ENCODE measurements at regions not wholly inside any gene's neighbourhood (a gene's known extent, or its start where the extent isn't known, plus 50 kb on each side); places are given as distances from the start of the nearest gene placed in this dataset.

GRCh38 chr1:239322369-239322768 is 64.0 kb upstream of the CHRM3 start:
- DNase-seq (ENCODE audit: low read depth), result no peak
- H3K27me3 ChIP-seq (ENCODE audit: control insufficient read depth, insufficient read depth, low read length), result no peaks in the 10 kb centered on the region
- no peak for FAIRE-seq

GRCh38 chr1:239321877-239322276 is 64.5 kb upstream of the CHRM3 start:
- TF ChIP-seq CTCF (IDR thresholded peaks at IDR 0.05; ENCODE audit: insufficient read depth, low read length, severe bottlenecking), result no peak
- Histone ChIP-seq H3K36me3 (ENCODE audit: control insufficient read depth, insufficient read depth, low read length) (no peaks in the 10 kb centered on the region), H3K4me3 (ENCODE audit: low read depth, low read length) (no peak overlapping the region), H3K27me3 (ENCODE audit: control insufficient read depth, insufficient read depth, low read length) (no peaks in the 10 kb centered on the region)
- no peak for FAIRE-seq
- DNase-seq (ENCODE audit: low read depth), result no peak

More at GRCh38 chr1:239322369-239322768, 64.0 kb upstream of the CHRM3 start:
- Histone ChIP-seq H3K36me3 (ENCODE audit: control insufficient read depth, insufficient read depth, low read length) (no peaks in the 10 kb centered on the region), H3K4me3 (ENCODE audit: low read depth, low read length) (no peak overlapping the region)
- TF ChIP-seq CTCF (IDR thresholded peaks at IDR 0.05; ENCODE audit: insufficient read depth, low read length, severe bottlenecking), result no peak

GRCh38 chr1:239317948-239318347 is 68.4 kb upstream of the CHRM3 start:
- DNase-seq (ENCODE audit: low read depth) (no peak), FAIRE-seq (no peak)
- Histone ChIP-seq H3K27me3 (ENCODE audit: control insufficient read depth, insufficient read depth, low read length) (no peaks in the 10 kb centered on the region), H3K36me3 (ENCODE audit: control insufficient read depth, insufficient read depth, low read length) (no peaks in the 10 kb centered on the region), H3K4me3 (ENCODE audit: low read depth, low read length) (no peak overlapping the region)
- no peak for TF ChIP-seq CTCF (IDR thresholded peaks at IDR 0.05; ENCODE audit: insufficient read depth, low read length, severe bottlenecking)

- FAIRE-seq, result no peak
Measured at GRCh38 chr1:239315631-239316217, 70.6 kb upstream of the CHRM3 start.

GRCh38 chr1:239311331-239311730 is 75.0 kb upstream of the CHRM3 start:
- Histone ChIP-seq H3K36me3 (ENCODE audit: control insufficient read depth, insufficient read depth, low read length) (no peaks in the 10 kb centered on the region), H3K27me3 (ENCODE audit: control insufficient read depth, insufficient read depth, low read length) (no peaks in the 10 kb centered on the region), H3K4me3 (ENCODE audit: low read depth, low read length) (no peak overlapping the region)
- no peak for FAIRE-seq
- no peak for DNase-seq (ENCODE audit: low read depth)
- no peak for TF ChIP-seq CTCF (IDR thresholded peaks at IDR 0.05; ENCODE audit: insufficient read depth, low read length, severe bottlenecking)

More at GRCh38 chr1:239315631-239316217, 70.6 kb upstream of the CHRM3 start:
- H3K36me3 ChIP-seq (ENCODE audit: control insufficient read depth, insufficient read depth, low read length), result no peaks in the 10 kb centered on the region
- no peak overlapping the region for H3K4me3 ChIP-seq (ENCODE audit: low read depth, low read length)
- no peak for DNase-seq (ENCODE audit: low read depth)
- no peak for TF ChIP-seq CTCF (IDR thresholded peaks at IDR 0.05; ENCODE audit: insufficient read depth, low read length, severe bottlenecking)
- no peaks in the 10 kb centered on the region for H3K27me3 ChIP-seq (ENCODE audit: control insufficient read depth, insufficient read depth, low read length)
